GM23248 (cell line): ENCODE measurements at regions not wholly inside any gene's neighbourhood (a gene's known extent, or its start where the extent isn't known, plus 50 kb on each side); places are given as distances from the start of the nearest gene placed in this dataset.

Source experiments
- DNase-seq: peaks from one replicate; pipeline ENCODE4 v3.0.0-alpha.2; 2015
- H2AFZ ChIP-seq: fragments of 200-600 bp; sonication (generic); 2 replicates; pipeline ENCODE4 v1.6.1; 2016; ENCODE audit warnings: antibody characterized with exemption
- H3F3A ChIP-seq: fragments of 200-600 bp; sonication (generic); 2 replicates; pipeline ENCODE4 v1.6.1; 2016; ENCODE audit warnings: mild to moderate bottlenecking, antibody characterized with exemption, mixed run types; ENCODE audit not compliant: insufficient read depth
- H3K27ac ChIP-seq: fragments of 200-600 bp; sonication (generic); 2 replicates; pipeline ENCODE4 v1.5.1; 2016; ENCODE audit warnings: mild to moderate bottlenecking
- H3K27me3 ChIP-seq: fragments of 200-600 bp; sonication (generic); replicated peaks from 2 replicates; pipeline ENCODE4 v1.6.1; 2016; ENCODE audit warnings: mild to moderate bottlenecking; ENCODE audit not compliant: insufficient read depth
- H3K36me3 ChIP-seq: fragments of 200-600 bp; sonication (generic); 2 replicates; pipeline ENCODE4 v1.6.1; 2016; ENCODE audit warnings: low read depth, mild to moderate bottlenecking
- H3K4me1 ChIP-seq: fragments of 200-600 bp; sonication (generic); 2 replicates; pipeline ENCODE4 v1.6.1; 2016; ENCODE audit warnings: mild to moderate bottlenecking; ENCODE audit not compliant: insufficient read depth
- H3K4me2 ChIP-seq: fragments of 200-600 bp; sonication (generic); one replicate; pipeline ENCODE4 v1.6.1; 2016; ENCODE audit warnings: mild to moderate bottlenecking; ENCODE audit not compliant: unreplicated experiment
- H3K4me3 ChIP-seq: fragments of 200-600 bp; sonication (generic); 2 replicates; pipeline ENCODE4 v1.5.1; 2016; ENCODE audit warnings: mild to moderate bottlenecking
- H3K79me2 ChIP-seq: fragments of 200-600 bp; sonication (generic); 2 replicates; pipeline ENCODE4 v1.6.1; 2016; ENCODE audit warnings: mild to moderate bottlenecking; ENCODE audit not compliant: insufficient read depth
- H3K9ac ChIP-seq: fragments of 200-600 bp; sonication (generic); 2 replicates; pipeline ENCODE4 v1.6.1; 2016; ENCODE audit warnings: mild to moderate bottlenecking
- H3K9me2 ChIP-seq: fragments of 200-600 bp; sonication (generic); 2 replicates; pipeline ENCODE4 v1.6.1; 2016; ENCODE audit warnings: mixed run types, mild to moderate bottlenecking, moderate library complexity; ENCODE audit not compliant: insufficient read depth
- H3K9me3 ChIP-seq: fragments of 200-600 bp; sonication (generic); one replicate; pipeline ENCODE4 v1.6.1; 2017; ENCODE audit warnings: low read depth
- H4K20me1 ChIP-seq: fragments of 200-600 bp; sonication (generic); 2 replicates; pipeline ENCODE4 v1.6.0; 2016; ENCODE audit not compliant: insufficient read depth
- EZH2 ChIP-seq: fragments of 200-600 bp; sonication (generic); IDR thresholded peaks from 2 replicates; pipeline ENCODE4 v1.6.1; 2018; ENCODE audit warnings: antibody characterized with exemption, mild to moderate bottlenecking; ENCODE audit not compliant: insufficient read depth, poor library complexity, severe bottlenecking
- EZH2phosphoT487 ChIP-seq: fragments of 200-600 bp; sonication (generic); IDR thresholded peaks from 2 replicates; pipeline ENCODE4 v1.6.1; 2018; ENCODE audit warnings: antibody characterized with exemption, moderate library complexity, mild to moderate bottlenecking, low read depth; ENCODE audit not compliant: insufficient read depth
- WGBS, 2 experiments: methylation state at CpG; one replicate each; pipeline ENCODE4 v1.1.6; 2015 to 2017; ENCODE audit warnings: low lambda C conversion rate in 2 of 2, low coverage in 1 of 2; ENCODE audit errors: missing lambda C conversion rate in 2 of 2; 5-methylcytosine and 5-hydroxymethylcytosine counted together
- in situ Hi-C: fragments of 300-500 bp; cut with MboI; formaldehyde crosslinking; loops from 2 replicates; pipeline ENCODE4 v1.15.0; 2020

- DNase-seq = no peak
- 89 to 90% methylated on average over 31 of the region's 31 CpGs for WGBS, 2 experiments
- Histone ChIP-seq H3K27me3 (no peaks in the 10 kb centered on the region), H3K9ac (no peak overlapping the region), H3K4me3 (no peak overlapping the region), H3K27ac (no peak overlapping the region), H3K9me3 (no peaks in the 10 kb centered on the region), H3K79me2 (no peaks in the 10 kb centered on the region), H3K4me2 (no peak overlapping the region), H2AFZ (no peak overlapping the region), H3F3A (no peaks in the 10 kb centered on the region), H3K4me1 (no peaks in the 10 kb centered on the region), H3K36me3 (no peaks in the 10 kb centered on the region), H3K9me2 (no peaks in the 10 kb centered on the region), H4K20me1 (no peaks in the 10 kb centered on the region)
- in situ Hi-C loops = loop anchor here (10.0 kb wide), 1 partner anchor 404 kb away; no protein-coding TSS in a partner anchor
- TF ChIP-seq EZH2phosphoT487 (no peak), EZH2 (no peak)
Observed at GRCh38 chr14:94690896-94691659, 78.8 kb downstream of the GSC start.

DNA sequence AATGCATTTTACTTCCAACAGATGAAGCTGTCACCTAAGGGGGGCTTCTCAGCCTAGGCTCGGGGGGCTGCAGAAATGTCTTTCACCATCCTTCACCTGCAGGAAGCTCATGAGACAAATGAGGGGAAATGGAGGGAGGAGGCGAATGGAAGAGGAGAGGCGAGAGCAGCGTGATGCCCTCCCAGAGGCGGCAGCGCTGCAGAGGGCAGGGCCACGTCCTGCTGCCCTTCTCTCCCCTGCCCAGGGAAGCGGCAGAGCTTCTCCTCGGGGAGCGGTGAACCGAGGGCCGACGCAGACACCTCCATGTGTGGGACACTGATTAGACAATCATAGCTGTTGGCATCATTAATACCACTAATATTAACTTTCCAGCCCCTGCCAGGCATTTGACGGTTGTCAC lies 78.3 kb downstream of the SERPINA3 start:
- in situ Hi-C loops = loop anchor here (10.0 kb wide), 1 partner anchor 404 kb away; no protein-coding TSS in a partner anchor
- no peak for DNase-seq
- no peaks in the 10 kb centered on the region for H3K27me3 ChIP-seq

GRCh38 chr14:94689985-94690400 lies 77.8 kb downstream of the SERPINA3 start:
- no peaks in the 10 kb centered on the region for H3K36me3 ChIP-seq
- H3K9me3 ChIP-seq = no peaks in the 10 kb centered on the region
- H3K4me2 ChIP-seq = peak overlapping the region; percentile 97
- no peaks in the 10 kb centered on the region for H4K20me1 ChIP-seq
- H3K4me1 ChIP-seq = no peaks in the 10 kb centered on the region
- no peaks in the 10 kb centered on the region for H3K27me3 ChIP-seq
- no peaks in the 10 kb centered on the region for H3K79me2 ChIP-seq
- H3K9me2 ChIP-seq = no peaks in the 10 kb centered on the region
- no peak for DNase-seq
- peak overlapping the region; percentile 96 for H2AFZ ChIP-seq
- no peak overlapping the region for H3K27ac ChIP-seq
- peak overlapping the region; percentile 77 for H3K9ac ChIP-seq
- TF ChIP-seq EZH2phosphoT487 = no peak
- no peaks in the 10 kb centered on the region for H3F3A ChIP-seq
- no peak overlapping the region for H3K4me3 ChIP-seq
- in situ Hi-C loops = loop anchor here (10.0 kb wide), 2 partner anchors 405 to 745 kb away; no protein-coding TSS in a partner anchor
- WGBS, 2 experiments = 84 to 85% methylated on average over 16 to 18 of the region's 18 CpGs

More for the DNA sequence above, 78.3 kb downstream of the SERPINA3 start:
- H3K9me2 ChIP-seq = no peaks in the 10 kb centered on the region
- H3K4me1 ChIP-seq = no peaks in the 10 kb centered on the region
- no peaks in the 10 kb centered on the region for H3F3A ChIP-seq
- no peaks in the 10 kb centered on the region for H3K79me2 ChIP-seq
- no peak overlapping the region for H3K4me2 ChIP-seq
- no peak overlapping the region for H3K9ac ChIP-seq
- H2AFZ ChIP-seq = no peak overlapping the region
- 84 to 87% methylated on average over 14 of the region's 14 CpGs for WGBS, 2 experiments
- H3K9me3 ChIP-seq = no peaks in the 10 kb centered on the region
- H4K20me1 ChIP-seq = no peaks in the 10 kb centered on the region
- TF ChIP-seq EZH2phosphoT487 (no peak), EZH2 (no peak)
- no peak overlapping the region for H3K27ac ChIP-seq
- H3K36me3 ChIP-seq = no peaks in the 10 kb centered on the region
- H3K4me3 ChIP-seq = no peak overlapping the region

- no peaks in the 10 kb centered on the region for H3K79me2 ChIP-seq
- H3F3A ChIP-seq = no peaks in the 10 kb centered on the region
- WGBS, 2 experiments = 6 to 8% methylated on average over 31 to 35 of the region's 35 CpGs
- H3K9me3 ChIP-seq = no peaks in the 10 kb centered on the region
- no peaks in the 10 kb centered on the region for H4K20me1 ChIP-seq
- H2AFZ ChIP-seq = peak overlapping the region; percentile 96
- H3K36me3 ChIP-seq = no peaks in the 10 kb centered on the region
- H3K27ac ChIP-seq = no peak overlapping the region
- in situ Hi-C loops = loop anchor here (10.0 kb wide), 1 partner anchor 745 kb away; no protein-coding TSS in a partner anchor
- peak; percentile 72 for DNase-seq
- H3K4me3 ChIP-seq = peak overlapping the region; percentile 79
- no peak for TF ChIP-seq EZH2phosphoT487
- no peak for TF ChIP-seq EZH2
- peak overlapping the region; percentile 77 for H3K9ac ChIP-seq
- H3K27me3 ChIP-seq = no peaks in the 10 kb centered on the region
- H3K4me1 ChIP-seq = no peaks in the 10 kb centered on the region
- H3K4me2 ChIP-seq = peak overlapping the region; percentile 97
- H3K9me2 ChIP-seq = no peaks in the 10 kb centered on the region
Observed at GRCh38 chr14:94689218-94689984, 77.2 kb downstream of the SERPINA3 start.
